Activated CD4-positive, alpha-beta T cell treated with anti-CD3 and anti-CD28 coated beads, Interleukin-10, Interleukin-2, amounts not matched to agents 100 ng/mL and 50 ng/mL, durations not matched to agents 16 hours and 8 hours (primary cell): ENCODE measurements at regions not wholly inside any gene's neighbourhood (a gene's known extent, or its start where the extent isn't known, plus 50 kb on each side); places are given as distances from the start of the nearest gene placed in this dataset.

ENCODE experiments used
- DNase-seq: peaks from one replicate; pipeline ENCODE4 v3.0.0-alpha.2; 2020

DNA sequence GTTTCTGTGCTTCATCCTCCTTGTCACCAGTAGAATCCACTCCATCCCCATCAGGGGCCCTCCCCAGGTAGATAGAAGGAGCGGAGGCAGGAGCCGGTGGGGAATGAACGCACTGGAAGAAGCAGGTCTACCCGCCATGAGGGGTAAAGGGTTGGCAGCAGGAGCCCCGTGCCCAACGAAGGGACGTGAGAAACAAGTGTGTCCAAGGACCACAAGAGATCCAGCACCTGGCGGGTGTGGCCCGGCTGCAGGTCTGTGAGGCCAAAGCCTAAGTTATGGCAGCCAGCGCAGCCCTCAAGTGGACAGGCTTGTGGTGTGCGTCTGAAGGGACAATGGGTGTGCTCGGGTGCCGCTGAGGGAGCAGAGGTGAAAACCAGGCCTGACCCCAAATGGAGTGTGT is 94.3 kb downstream of the IRX2 start:
- no peak for DNase-seq

DNA sequence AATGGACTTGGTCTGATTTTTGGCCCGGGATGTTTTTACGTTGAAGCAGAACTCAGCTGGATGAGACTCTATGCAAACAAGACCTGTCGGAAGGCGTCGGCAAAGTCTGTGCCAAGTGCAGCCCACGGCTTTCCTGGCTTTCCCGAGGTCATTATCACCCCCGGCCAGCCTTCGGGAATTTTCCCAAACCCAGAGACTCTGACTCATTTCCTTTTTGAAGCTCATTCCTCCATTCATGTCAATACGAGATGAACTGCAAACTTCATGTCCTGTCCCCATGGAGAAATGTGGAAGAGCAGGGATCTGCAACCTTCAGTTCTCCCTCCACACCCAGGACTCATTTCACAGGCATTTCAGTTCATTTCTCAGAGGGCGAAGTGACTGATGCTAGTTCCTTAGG is 95.3 kb downstream of the IRX2 start:
- DNase-seq = no peak

DNA sequence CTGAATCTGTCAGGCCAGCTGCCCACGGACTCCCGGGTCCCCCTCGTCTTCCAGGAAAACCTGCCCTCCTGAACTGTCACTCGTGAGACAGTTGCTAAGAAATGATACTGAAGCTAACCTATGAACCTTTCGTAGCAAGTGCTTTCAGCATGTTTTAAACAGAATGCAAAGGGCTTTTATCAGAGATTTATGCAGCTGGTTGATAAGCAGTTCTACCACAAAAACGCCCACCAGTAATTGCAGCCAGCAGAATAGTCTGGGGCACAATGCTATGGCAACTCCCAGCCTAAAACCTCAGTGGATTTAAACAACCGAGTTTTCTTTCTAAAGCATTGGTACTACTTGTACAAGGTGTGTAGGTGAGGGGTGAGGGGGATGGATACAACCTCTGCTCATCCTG is 97.5 kb downstream of the IRX2 start:
- DNase-seq = no peak

- no peak for DNase-seq
Measured at GRCh38 chr5:2651116-2651515, 100.4 kb downstream of the IRX2 start.

- DNase-seq = no peak
Measured at GRCh38 chr5:2642684-2643345, 108.7 kb downstream of the IRX2 start.

- no peak for DNase-seq
Measured at GRCh38 chr5:2640717-2641116, 110.8 kb downstream of the IRX2 start.

- no peak for DNase-seq
Measured at GRCh38 chr5:2639425-2639824, 112.1 kb downstream of the IRX2 start.

DNA sequence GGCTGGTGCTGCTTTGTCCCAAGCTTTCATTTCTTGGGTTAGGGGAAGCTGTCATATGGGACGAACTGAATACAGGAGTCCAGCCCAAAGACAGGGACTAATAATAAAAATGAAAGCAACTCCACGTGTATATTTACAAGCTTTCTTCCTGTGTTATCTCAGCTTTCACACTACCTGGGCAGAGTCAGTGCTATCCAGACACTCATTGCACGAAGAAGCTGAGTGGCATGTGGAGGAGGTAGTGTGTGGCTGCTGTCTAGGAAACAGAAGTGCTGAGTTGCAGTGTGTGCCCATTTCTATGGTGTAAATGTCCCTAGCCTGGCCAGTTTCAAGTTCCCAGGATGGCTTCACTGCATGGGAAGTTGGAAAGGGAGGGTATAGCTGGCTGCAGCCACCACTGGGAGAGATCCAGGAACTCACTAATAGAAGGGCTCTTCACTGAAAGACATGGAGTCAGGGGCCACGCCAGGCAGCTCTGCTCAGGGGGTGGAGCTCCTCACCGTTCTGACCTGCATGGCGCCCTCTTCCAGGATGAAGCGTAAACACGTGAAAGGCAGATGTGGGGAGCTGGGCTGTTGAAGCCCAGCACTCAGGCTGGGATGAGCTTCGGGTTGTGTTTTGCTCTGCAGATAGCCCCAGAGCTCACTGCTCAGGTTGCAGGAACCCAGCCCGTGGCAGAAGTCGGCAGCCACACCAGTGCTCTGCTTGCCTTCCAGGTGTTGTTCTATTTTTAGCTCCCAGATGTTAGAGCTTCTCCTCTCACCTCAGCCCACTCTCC is 116.9 kb downstream of the IRX2 start:
- no peak for DNase-seq

DNA sequence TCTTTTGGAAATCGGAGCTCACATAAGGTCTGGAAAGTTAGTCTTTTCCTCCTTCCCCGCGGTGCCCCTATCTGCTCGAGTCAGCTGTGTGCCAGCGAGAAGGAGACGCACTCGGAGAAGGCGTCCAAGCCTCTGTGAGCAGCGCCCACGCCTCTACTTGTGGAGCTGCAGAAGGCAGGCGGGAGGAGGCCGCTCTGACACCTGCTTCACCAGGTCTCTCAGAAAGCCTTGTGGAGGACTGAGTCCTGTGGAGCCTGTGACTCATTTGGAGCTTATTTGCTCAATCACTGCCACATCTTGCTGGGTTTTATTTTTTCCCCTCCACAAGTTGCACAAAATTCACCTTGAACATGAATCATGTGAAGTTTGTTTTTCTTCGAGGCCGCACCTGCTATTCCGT is 117.5 kb downstream of the IRX2 start:
- no peak for DNase-seq

DNA sequence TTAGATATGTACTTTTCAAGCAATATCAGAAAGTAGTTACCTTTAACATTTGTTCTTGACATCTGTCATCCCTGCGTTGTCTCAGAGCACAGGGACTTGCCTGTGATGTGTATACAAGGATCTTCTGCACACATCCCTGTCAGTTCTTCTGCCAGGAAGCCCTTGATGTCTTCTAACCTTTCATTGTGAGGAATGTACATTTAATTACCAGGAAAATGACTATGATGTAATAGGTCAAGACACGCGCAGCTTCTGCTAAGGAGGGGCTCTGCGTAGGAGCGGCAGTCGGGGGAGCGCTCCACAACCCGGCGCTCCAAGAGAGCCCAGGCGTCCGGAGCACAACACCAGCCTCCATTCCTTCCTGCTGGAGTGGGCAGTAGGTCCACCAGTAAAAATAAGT is 119.7 kb downstream of the IRX2 start:
- no peak for DNase-seq

GRCh38 chr5:2629045-2629444 is 122.4 kb downstream of the IRX2 start:
- DNase-seq = no peak

GRCh38 chr5:2627867-2628266 is 123.6 kb downstream of the IRX2 start:
- no peak for DNase-seq

DNA sequence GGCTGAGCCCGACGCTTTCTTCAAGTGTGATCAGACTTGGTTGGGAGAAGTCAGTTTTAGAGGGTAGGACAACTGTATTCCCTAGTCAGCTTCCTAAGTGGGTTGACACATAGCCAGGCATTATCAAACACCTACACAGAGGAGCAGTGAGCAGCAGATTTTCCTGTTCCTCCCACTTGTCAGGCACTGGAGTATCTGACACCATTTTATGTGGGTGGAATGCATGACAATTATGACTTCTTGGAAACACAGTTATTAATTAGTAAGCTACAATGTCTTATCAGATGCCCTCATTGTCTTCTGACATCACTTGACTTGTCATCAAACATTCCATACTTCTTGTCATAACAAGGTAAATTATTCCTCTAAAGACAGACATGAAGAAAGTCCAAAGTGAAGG is 124.9 kb downstream of the IRX2 start:
- no peak for DNase-seq

DNA sequence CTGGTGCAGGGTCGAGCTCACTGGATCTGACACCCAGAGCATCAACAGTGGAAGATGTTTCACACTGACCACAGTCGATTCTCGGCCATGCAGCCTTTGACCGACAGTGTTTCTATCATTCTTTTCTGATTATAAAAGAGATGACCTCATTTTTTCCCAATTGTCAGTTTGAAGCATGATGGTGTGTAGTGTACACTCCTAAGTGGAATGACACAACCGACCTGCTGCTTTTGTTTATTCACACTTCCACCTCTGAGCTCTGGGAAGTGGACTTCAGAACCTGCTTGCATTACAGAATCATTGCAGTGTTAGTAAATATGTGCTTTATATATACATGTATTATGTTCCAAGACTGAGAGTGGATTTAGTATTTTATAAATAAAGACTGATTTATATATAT is 128.6 kb downstream of the IRX2 start:
- no peak for DNase-seq

DNA sequence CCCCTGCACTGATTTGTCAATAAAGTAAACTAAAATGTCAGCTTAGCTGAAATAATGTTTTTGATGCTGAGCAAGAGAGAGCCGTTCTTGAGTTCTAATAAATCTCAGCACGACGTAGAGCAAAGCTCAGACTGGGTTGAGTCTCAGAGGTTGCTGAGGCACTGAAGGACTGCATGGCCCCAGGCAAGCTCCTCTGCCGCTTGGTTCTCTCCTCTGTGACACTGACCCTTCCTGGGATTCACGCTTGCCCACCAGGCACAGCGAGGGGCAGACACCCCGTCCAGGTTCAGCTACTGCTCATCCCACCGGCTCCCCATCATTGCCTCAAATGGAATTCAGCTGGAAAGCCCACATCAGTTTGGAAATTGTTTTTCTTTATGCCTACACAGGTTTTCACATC is 129.8 kb downstream of the IRX2 start:
- no peak for DNase-seq

DNA sequence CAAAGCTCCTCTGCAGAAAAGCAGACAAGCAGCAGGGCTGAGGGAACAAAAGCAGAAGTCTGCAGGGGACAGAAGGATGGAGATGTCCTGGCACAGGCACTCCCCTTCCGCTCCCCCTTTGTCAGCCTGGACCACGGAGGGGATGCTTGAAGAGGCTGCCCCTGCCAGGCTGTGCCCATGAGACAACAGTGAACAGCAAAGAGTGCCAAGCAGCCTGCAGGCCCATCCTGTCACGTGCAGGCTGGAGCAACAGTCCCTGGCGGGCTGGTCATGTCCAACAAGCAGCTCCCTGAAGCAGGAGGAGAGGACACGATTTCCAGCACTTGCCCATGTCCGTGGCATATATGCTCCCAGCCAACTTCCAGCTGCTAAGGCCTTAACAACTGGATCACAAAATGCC is 132.3 kb downstream of the IRX2 start:
- DNase-seq = no peak

DNA sequence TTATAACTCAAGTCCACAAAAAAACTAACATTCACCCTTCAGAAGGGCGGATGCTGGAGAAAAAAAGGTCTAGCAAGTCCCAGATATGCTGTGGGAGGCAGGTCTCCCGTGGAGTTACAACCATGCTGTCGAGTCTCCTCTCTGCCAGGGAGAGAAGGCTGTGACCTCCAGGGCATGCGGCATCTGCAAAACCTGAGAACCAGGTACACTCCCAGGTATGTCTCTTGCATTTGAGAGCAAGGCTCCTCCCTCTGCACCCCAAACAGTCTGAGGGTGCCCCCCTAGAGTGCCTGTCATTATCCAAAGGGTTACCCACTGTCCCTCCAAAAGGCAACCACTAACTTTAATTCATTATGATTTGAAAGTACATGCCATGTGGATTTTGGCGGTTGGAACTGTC is 134.0 kb downstream of the IRX2 start:
- DNase-seq = no peak

GRCh38 chr5:2615917-2616316 is 135.6 kb downstream of the IRX2 start:
- DNase-seq = no peak

DNA sequence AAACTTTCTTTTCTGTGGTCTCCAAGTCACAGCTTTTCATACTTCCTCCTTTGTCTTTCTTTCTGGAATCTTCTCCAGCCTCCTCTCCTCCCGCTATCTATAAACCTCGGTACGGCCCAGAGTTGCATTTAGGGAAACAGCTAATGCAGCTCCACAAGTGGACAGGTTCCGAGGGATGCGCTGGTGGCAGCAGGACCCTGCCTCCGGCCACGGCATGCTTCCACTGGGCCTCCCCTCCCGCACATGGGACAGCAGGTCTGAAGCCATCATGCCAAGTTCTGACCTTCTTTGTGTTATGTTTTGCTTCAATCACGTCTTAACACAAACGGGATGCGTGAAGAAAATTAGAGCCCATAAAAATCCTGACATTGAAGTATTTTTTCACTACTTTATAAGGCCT is 136.9 kb downstream of the IRX2 start:
- no peak for DNase-seq

GRCh38 chr5:2611659-2612058 is 139.8 kb downstream of the IRX2 start:
- no peak for DNase-seq

GRCh38 chr5:2610986-2611385 is 140.5 kb downstream of the IRX2 start:
- no peak for DNase-seq

DNA sequence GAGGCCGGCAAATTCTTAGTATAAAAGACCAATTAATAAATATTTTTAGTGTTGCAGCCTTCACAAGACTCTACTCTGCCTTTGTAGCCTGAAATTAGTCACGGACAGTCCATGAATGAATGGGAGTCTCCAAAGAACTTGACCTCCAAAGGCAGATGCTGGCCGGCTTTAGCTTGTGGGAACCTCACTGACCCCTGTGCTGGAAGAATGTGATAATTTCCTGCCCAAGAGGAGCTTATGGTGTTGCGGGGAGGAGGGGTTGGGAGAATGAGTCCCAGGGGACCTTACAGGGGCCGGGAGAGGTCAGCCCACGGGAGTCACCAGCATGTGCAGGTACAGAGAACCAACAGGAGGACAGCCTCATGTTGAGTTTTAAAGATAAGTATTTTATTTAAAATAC is 143.1 kb downstream of the IRX2 start:
- no peak for DNase-seq

DNA sequence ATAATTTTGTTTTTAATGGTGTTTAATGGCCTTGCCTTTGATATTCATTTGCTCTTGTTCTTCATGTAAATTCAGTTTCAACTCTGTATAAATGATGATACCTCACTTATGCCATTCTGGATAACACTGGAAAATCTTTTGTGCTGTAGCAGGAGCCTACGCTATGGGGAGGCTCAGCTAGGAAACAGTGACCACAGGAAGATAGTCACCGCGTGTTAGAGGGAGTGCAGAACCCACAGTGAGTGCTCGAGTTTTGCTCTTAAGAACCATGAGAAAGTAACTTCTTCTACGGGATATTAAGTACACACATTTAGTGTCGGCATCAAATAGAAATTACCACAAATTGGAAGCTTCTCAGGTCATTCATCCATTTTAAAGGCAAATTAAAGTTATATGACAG is 143.9 kb downstream of the IRX2 start:
- no peak for DNase-seq

DNA sequence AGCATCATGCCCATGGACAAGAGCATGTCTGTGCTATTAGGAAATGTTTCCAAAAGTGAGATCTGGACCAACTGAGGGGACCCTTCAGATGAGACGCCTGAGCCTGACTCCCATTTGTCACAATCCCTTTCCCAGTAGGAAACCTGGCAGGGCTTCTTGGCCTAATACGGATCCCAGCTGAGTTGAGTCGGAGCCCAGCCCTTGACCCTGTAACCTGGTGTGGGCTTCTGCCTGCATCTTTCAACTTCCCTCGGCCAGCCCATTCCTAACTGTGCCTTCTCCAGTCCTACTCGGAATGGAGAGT is 148.3 kb downstream of the IRX2 start:
- DNase-seq = no peak
